ENCODE measurements at regions not wholly inside any gene's neighbourhood (a gene's known extent, or its start where the extent isn't known, plus 50 kb on each side); places are given as distances from the start of the nearest gene placed in this dataset.

DNA sequence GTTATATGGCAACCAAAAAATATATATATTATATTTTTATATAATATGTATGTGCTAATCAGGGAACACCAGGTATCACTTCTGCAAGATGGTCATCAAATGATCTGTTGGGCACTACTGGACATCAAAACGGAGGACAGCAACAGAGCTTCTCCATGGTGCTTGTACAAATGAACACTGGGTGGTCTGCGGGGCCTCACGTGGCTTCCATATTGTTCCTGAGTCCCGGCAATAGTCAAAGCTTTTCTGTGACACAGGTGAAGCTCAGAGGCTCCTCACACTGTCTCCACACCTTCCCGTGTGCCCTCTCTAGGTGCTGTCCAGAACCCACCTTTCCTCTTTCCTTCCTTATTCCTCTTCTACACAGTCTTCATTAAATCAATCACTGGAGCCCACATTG lies 149.9 kb upstream of the PIRT start:
- DNase-seq (ENCODE audit: low spot score), result no peak

GRCh38 chr17:10984220-10984619 lies 146.3 kb upstream of the PIRT start:
- no peak for DNase-seq (ENCODE audit: low spot score)
- FAIRE-seq, result no peak

More for the DNA sequence above, 149.9 kb upstream of the PIRT start:
- FAIRE-seq, result no peak

GRCh38 chr17:10976401-10976800 lies 138.5 kb upstream of the PIRT start:
- FAIRE-seq, result no peak
- DNase-seq (ENCODE audit: low spot score), result no peak

DNA sequence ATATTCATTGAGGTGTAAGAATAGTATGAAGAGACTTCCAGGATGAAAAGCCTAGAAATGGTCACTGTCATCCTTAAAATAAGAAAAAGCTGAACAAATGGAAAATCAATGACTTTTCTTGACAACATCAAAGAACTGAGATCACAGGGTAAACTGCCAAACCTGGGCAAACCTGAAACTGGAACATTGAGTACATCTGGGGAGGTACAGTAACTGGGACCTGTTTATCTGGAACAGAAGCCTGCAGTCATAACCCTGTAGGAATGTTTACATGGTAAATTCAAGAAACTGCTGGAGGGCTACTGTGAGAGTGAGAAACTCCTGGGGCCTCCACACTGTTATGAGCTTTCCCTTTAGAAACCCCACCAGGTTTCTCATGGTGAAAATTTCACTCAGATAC lies 130.1 kb upstream of the PIRT start:
- DNase-seq (ENCODE audit: low spot score) (no peak), FAIRE-seq (no peak)

- FAIRE-seq (no peak), DNase-seq (ENCODE audit: low spot score) (no peak)
These were observed 118.9 kb upstream of the PIRT start for GRCh38 chr17:10956821-10957220.

DNA sequence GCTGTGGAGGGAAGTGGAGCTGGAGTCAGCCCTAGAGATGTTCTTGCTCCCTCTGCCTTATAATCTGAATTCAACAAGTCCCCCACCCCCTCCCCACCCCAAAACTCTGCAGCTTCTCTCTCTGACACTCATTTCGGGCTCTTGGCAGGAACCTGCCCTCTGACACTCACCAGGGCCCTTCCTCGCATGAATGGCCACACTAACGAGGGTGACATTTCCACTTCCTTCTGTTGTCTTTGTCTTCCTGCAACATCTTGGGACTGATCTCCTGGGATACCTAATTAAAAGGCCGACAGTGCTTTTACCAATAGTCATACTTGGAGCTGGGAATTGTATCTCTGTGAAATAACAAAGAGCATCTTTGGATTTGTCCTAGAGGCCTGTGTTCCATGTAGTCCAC lies 106.9 kb upstream of the PIRT start:
- DNase-seq (ENCODE audit: low spot score) (no peak), FAIRE-seq (no peak)

DNA sequence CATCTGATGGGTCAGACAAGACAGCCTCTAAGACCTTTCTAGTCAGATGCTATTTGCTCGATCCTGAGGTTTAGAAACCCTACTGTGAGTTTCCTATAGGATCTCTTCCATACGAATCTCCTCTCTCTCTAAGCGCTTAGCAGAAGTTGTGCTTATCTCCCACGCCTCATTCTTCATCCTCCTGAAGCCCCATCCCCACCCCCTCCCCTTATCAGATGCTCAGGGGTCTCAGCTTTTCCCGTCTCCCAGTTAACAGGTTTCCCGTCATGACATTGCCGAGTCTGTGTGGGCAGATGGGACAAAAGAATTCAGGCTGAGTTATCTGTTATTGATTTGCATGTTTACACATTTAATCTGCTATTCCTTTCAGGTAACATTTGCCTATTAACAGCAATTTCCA lies 99.0 kb upstream of the PIRT start:
- no peak for FAIRE-seq
- DNase-seq (ENCODE audit: low spot score), result no peak

DNA sequence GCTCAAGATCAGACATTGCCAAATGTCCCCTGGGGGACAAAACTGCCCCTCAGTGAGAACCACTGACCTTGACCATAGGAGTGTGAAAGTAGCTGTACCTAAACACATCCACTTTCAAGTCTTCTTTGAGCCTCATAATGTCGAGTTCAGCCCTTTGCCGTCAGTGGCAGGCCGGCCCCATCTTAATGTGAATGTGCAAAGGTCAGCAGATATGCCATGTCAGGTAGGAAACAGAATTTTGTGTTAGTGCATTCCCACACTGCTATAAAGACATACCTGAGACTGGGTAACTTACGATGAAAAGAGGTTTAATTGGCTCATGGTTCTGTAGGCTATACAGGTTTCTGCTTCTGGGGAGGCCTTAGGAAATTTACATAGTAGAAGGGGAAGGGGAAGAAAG lies 95.1 kb upstream of the PIRT start:
- DNase-seq (ENCODE audit: low spot score), result no peak
- no peak for FAIRE-seq

- DNase-seq (ENCODE audit: low spot score), result no peak
- no peak for FAIRE-seq
These were observed 93.2 kb upstream of the PIRT start for GRCh38 chr17:10931133-10931532.

GRCh38 chr17:10927712-10928111 lies 89.8 kb upstream of the PIRT start:
- FAIRE-seq, result no peak

DNA sequence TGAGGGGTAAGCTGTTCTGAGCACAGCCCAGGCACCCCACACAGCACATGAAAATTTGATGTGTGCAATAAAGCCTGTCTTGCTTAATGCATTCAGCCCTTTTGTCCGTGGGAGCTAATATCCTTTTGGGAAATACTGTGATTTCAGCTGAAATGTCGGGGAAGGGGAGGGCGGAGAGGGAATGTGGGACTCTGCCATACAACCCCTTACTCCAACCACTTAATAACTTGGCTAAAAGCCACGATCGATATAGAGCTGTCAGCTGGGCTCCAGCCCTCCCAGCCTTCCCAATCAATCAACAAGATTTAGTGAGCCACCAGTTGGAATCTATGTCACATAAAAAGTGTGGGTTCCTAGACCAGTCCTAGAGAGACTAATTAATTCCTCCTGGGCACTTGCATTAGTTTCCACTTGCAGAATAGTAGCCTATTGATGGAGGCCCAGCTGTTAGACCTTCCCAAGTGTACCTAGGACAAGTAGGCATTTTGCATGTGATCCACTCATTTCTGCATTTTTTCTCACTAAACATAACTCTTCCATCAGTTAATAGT lies 82.7 kb upstream of the PIRT start:
- no peak for FAIRE-seq
- no peak for DNase-seq (ENCODE audit: low spot score)

More at GRCh38 chr17:10927712-10928111, 89.8 kb upstream of the PIRT start:
- no peak for DNase-seq (ENCODE audit: low spot score)

- FAIRE-seq (no peak), DNase-seq (ENCODE audit: low spot score) (no peak)
These were observed 69.5 kb upstream of the PIRT start for GRCh38 chr17:10907370-10907769.

DNA sequence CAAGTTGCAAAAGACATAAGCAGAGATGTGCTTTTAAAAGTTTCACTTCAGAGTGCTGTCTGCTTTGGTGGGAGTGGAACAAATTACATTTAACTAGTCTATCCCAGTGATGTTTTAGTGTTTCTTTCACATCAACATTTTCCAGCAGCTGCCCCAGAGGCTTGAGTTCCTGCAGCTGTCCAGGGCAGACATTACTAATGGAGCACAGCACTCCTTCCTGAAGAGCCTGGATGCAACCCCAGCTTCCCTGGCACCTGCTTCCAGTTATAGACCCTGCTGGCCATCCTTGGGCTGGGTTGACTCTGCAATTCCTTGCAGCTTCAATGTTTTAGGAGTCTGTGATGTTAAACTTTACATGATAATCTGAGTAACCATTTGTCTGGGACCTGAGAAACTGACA lies 61.4 kb upstream of the PIRT start:
- no peak for DNase-seq (ENCODE audit: low spot score)
- no peak for FAIRE-seq

DNA sequence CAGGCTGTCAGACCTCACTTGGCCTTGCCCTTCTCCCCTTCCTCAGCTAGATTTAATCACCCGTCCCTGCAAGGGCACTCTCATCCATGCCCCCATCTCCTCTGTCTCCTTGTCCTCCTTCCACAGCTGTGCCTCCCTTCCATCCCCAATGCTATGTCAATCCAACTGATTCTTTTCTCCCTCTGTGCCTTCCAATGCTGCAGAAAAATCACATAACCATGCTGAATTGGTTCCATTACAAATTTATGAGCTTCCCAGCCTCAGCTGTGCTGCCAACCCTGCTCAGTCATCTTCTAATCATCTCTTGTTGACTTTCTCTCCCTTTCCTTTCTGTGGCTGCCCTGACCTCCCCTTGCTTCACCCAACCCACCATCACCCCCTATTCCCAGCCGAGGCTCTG lies 56.3 kb upstream of the PIRT start:
- DNase-seq (ENCODE audit: low spot score) (no peak), FAIRE-seq (no peak)

DNA sequence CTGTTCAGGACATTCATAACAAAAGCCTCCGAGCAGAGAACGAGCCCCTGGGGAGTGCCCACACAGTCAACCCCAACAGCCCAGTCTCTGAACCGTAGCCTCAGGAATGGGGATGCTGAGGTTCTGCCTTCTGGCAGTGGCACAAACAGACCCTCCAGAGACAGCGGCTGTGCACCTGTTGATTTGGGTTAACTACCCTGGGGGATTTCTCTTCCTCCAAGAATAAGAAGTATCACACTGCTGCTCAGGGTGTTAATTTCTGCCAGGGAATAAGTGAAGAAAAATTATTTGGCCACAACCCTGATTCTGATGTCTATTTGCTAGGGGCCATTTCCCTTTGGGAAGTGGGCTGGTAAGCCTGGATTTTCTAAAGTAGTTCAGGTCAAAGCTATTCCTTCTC lies 51.0 kb upstream of the PIRT start:
- no peak for DNase-seq (ENCODE audit: low spot score)
- no peak for FAIRE-seq

Measured in RCC 7860 (cell line).